ENCODE measurements at regions not wholly inside any gene's neighbourhood (a gene's known extent, or its start where the extent isn't known, plus 50 kb on each side); places are given as distances from the start of the nearest gene placed in this dataset.

GRCh38 chr17:77598241-77598620, 360.3 kb upstream of the TNRC6C start:
- Histone ChIP-seq H3K4me2 (ENCODE audit: insufficient read depth, low read length) (no peak overlapping the region), H3K9me1 (ENCODE audit: control insufficient read depth, insufficient read depth, low read length) (no peaks in the 10 kb centered on the region), H2AFZ (ENCODE audit: low read depth, low read length) (no peak overlapping the region), H3K36me3 (ENCODE audit: control insufficient read depth, insufficient read depth, low read length) (no peaks in the 10 kb centered on the region), H3K4me3 (no peak overlapping the region), H3K79me2 (ENCODE audit: control insufficient read depth, insufficient read depth, low read length) (no peaks in the 10 kb centered on the region), H3K27me3 (ENCODE audit: control insufficient read depth in 2 of 2, insufficient read depth in 2 of 2, low read length in 2 of 2) (peaks cover 60 to 90% of the 10 kb centered on the region in 2 experiments), H3K27ac (ENCODE audit: extremely low read depth, low read depth, low read length) (no peak overlapping the region), H3K9me3 (replicated peaks; ENCODE audit: control insufficient read depth, insufficient read depth, low read depth, low read length) (no peaks in the 10 kb centered on the region), H3K9ac (ENCODE audit: insufficient read depth in 1 of 2, low read depth in 2 of 2, low read length in 2 of 2) (no peak overlapping the region), H4K20me1 (replicated peaks; ENCODE audit: control insufficient read depth, insufficient read depth, low read length) (peaks cover 6% of the 10 kb centered on the region), H3K4me1 (replicated peaks in 1 of 2; ENCODE audit: control insufficient read depth in 2 of 2, insufficient read depth in 2 of 2, low read length in 2 of 2) (no peaks in the 10 kb centered on the region)
- CTCF ChIA-PET (ENCODE audit: low intra/inter-chr PET ratio): no interaction called here
- no peak for FAIRE-seq
- no peak for DNase-seq (ENCODE audit: extremely low read depth in 1 of 4, low spot score in 3 of 4)
- BruUV-seq (replicated peaks): no TSS peak
- POLR2A ChIA-PET: no interaction called here
- in situ Hi-C loops (cut with MboI): no loop called here
- 4% methylated on average over 4 of the region's 4 CpGs for WGBS (ENCODE audit: insufficient coverage, low coverage, missing lambda C conversion rate)
- intact Hi-C loops (cut with micrococcal nuclease): no loop called here
- ATAC-seq: no peak
- TF ChIP-seq ZFX (CRISPR knock-in tag; IDR thresholded peaks at IDR 0.05): no peak
- TF ChIP-seq CHD2 (IDR thresholded peaks at IDR 0.05; ENCODE audit: low read depth, low read length): no peak
- no peak for TF ChIP-seq ZNF174 (CRISPR knock-in tag; IDR thresholded peaks at IDR 0.05)
- no peak for TF ChIP-seq HBP1 (CRISPR knock-in tag; IDR thresholded peaks at IDR 0.05)
- TF ChIP-seq ZNF584 (CRISPR knock-in tag; IDR thresholded peaks at IDR 0.05; ENCODE audit: low read depth): no peak
- no peak for TF ChIP-seq DPF2 (IDR thresholded peaks at IDR 0.05)
- no peak for TF ChIP-seq HSF4 (CRISPR knock-in tag; IDR thresholded peaks at IDR 0.05; ENCODE audit: borderline replicate concordance)
- no peak for TF ChIP-seq SRSF1 (IDR thresholded peaks at IDR 0.05; ENCODE audit: low read depth, low read length)
- no peak for TF ChIP-seq NKRF (IDR thresholded peaks at IDR 0.05; ENCODE audit: borderline replicate concordance)
- no peak for TF ChIP-seq ZNF134 (CRISPR knock-in tag; conservative IDR thresholded peaks at IDR 0.05)
- no peak for TF ChIP-seq NR4A1 (CRISPR knock-in tag; IDR thresholded peaks at IDR 0.05)
- TF ChIP-seq NR4A1 (tag; IDR thresholded peaks at IDR 0.05): no peak
- no peak for TF ChIP-seq IFI16 (CRISPR knock-in tag; IDR thresholded peaks at IDR 0.05)
- TF ChIP-seq ZNF239 (CRISPR knock-in tag; IDR thresholded peaks at IDR 0.05): no peak
- no peak for TF ChIP-seq ELK3 (CRISPR knock-in tag; IDR thresholded peaks at IDR 0.05)
- no peak for TF ChIP-seq NR2F6 (CRISPR knock-in tag; IDR thresholded peaks at IDR 0.05)
- no peak for TF ChIP-seq NFRKB (IDR thresholded peaks at IDR 0.05; ENCODE audit: low read depth)
- TF ChIP-seq GABPB1 (CRISPR knock-in tag; IDR thresholded peaks at IDR 0.05): no peak
- no peak for TF ChIP-seq GATAD2B (IDR thresholded peaks at IDR 0.05; ENCODE audit: borderline replicate concordance)
